ENCODE measurements at regions not wholly inside any gene's neighbourhood (a gene's known extent, or its start where the extent isn't known, plus 50 kb on each side); places are given as distances from the start of the nearest gene placed in this dataset.
"Not testable (repeated sequence)": the region's sequence is repeated elsewhere in the genome, so short reads cannot be mapped to it uniquely, and the experiment has no call there.

GRCh38 chr2:43142921-43143438 is 83.4 kb downstream of the ZFP36L2 start:
- ChIA-PET POLR2A (no interaction called here), CTCF (no interaction called here)
- Histone ChIP-seq H3K27me3 (ENCODE audit: control insufficient read depth, insufficient read depth, low read length) (no peaks in the 10 kb centered on the region), H3K9me3 (ENCODE audit: control insufficient read depth, insufficient read depth, low read length) (peaks cover 3% of the 10 kb centered on the region; the same call in 1 of the 2 replicates), H3K4me3 (ENCODE audit: low read depth, low read length) (no peak overlapping the region), H3K27ac (ENCODE audit: low read depth, low read length) (no peak overlapping the region)
- TF ChIP-seq, protein P1, sequence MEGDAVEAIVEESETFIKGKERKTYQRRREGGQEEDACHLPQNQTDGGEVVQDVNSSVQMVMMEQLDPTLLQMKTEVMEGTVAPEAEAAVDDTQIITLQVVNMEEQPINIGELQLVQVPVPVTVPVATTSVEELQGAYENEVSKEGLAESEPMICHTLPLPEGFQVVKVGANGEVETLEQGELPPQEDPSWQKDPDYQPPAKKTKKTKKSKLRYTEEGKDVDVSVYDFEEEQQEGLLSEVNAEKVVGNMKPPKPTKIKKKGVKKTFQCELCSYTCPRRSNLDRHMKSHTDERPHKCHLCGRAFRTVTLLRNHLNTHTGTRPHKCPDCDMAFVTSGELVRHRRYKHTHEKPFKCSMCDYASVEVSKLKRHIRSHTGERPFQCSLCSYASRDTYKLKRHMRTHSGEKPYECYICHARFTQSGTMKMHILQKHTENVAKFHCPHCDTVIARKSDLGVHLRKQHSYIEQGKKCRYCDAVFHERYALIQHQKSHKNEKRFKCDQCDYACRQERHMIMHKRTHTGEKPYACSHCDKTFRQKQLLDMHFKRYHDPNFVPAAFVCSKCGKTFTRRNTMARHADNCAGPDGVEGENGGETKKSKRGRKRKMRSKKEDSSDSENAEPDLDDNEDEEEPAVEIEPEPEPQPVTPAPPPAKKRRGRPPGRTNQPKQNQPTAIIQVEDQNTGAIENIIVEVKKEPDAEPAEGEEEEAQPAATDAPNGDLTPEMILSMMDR (IDR thresholded peaks at IDR 0.05; ENCODE audit: low read depth, low read length) = no peak
- DNase-seq (ENCODE audit: low read depth, low spot score) = no peak

DNA sequence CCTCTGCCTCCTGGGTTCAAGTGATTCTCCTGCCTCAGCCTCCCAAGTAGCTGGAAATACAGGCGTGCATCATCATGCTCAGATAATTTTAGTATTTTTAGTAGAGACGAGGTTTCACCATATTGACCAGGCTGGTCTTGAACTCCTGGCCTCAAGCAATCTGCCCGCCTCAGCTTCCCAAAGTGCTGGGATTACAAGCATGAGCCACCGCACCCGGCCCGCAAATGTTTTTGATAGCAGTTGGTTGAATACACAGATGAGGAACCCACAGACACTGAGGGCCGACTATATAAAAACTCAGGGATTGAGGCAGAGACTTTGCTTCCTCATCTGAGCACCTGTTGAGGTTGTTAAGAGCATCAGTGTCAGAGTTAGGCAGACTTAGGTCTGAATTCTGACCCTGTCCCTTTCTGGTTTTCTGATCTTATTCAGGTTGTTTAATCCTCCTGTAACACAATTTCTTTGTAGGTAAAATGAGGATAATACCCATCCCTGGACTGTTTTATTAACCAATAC is 84.7 kb downstream of the ZFP36L2 start:
- DNase-seq (ENCODE audit: low read depth, low spot score); H3K4me3 ChIP-seq (ENCODE audit: low read depth, low read length); H3K9me3 ChIP-seq (ENCODE audit: control insufficient read depth, insufficient read depth, low read length); H3K27me3 ChIP-seq (ENCODE audit: control insufficient read depth, insufficient read depth, low read length); CTCF ChIA-PET; H3K27ac ChIP-seq (ENCODE audit: low read depth, low read length); POLR2A ChIA-PET: not testable (repeated sequence)

GRCh38 chr2:43139996-43140621 is 86.3 kb downstream of the ZFP36L2 start:
- Histone ChIP-seq H3K4me3 (ENCODE audit: low read depth, low read length) (no peak overlapping the region), H3K27me3 (ENCODE audit: control insufficient read depth, insufficient read depth, low read length) (no peaks in the 10 kb centered on the region), H3K9me3 (ENCODE audit: control insufficient read depth, insufficient read depth, low read length) (peaks cover 3% of the 10 kb centered on the region; the same call in 1 of the 2 replicates), H3K27ac (ENCODE audit: low read depth, low read length) (no peak overlapping the region)
- DNase-seq (ENCODE audit: low read depth, low spot score) = no peak
- TF ChIP-seq, protein P1 (IDR thresholded peaks at IDR 0.05; ENCODE audit: low read depth, low read length) = no peak
- ChIA-PET CTCF (interaction anchor here (0.9 to 1.3 kb wide), 2 partner anchors 13 to 35 kb away, joined by 3 read pairs; no protein-coding TSS in a partner anchor), POLR2A (interaction anchor here (1.3 to 1.5 kb wide), 2 partner anchors 81 to 86 kb away, joined by 4 to 8 read pairs; partner anchors contain the start of gene ZFP36L2)

DNA sequence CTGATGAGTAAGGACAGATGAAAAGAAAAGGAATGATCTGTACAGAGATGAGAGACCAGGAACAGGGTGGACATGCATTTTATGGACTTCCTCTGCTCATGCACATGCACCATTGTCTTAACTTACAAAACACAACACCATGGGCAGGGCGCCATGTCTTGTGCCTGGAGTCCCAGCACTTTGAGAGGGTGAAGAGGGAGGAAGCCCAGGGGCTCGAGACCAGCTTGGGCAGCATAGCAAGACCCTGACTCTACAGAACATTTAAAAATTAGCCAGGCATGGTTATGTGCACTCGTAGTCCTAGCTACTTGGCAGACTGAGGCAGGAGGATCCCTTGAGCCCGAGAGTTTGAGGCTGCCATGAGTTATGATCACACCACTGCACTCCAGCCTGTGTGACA is 86.9 kb downstream of the ZFP36L2 start:
- TF ChIP-seq, protein P1 (IDR thresholded peaks at IDR 0.05; ENCODE audit: low read depth, low read length) = no peak
- ChIA-PET CTCF (interaction anchor here (1.3 kb wide), 1 partner anchor 34 kb away, joined by 3 read pairs; no protein-coding TSS in a partner anchor), POLR2A (interaction anchor here (1.5 kb wide), 1 partner anchor 82 kb away, joined by 4 read pairs; no protein-coding TSS in a partner anchor)
- no peaks in the 10 kb centered on the region for H3K27me3 ChIP-seq (ENCODE audit: control insufficient read depth, insufficient read depth, low read length)
- no peak overlapping the region for H3K27ac ChIP-seq (ENCODE audit: low read depth, low read length)
- H3K4me3 ChIP-seq (ENCODE audit: low read depth, low read length) = no peak overlapping the region
- DNase-seq (ENCODE audit: low read depth, low spot score) = no peak
- H3K9me3 ChIP-seq (ENCODE audit: control insufficient read depth, insufficient read depth, low read length) = peaks cover 3% of the 10 kb centered on the region; the same call in 1 of the 2 replicates

GRCh38 chr2:43138441-43138840 is 88.0 kb downstream of the ZFP36L2 start:
- Histone ChIP-seq H3K9me3 (ENCODE audit: control insufficient read depth, insufficient read depth, low read length) (peaks cover 3% of the 10 kb centered on the region; the same call in 1 of the 2 replicates), H3K4me3 (ENCODE audit: low read depth, low read length) (no peak overlapping the region), H3K27ac (ENCODE audit: low read depth, low read length) (no peak overlapping the region), H3K27me3 (ENCODE audit: control insufficient read depth, insufficient read depth, low read length) (no peaks in the 10 kb centered on the region)
- no peak for DNase-seq (ENCODE audit: low read depth, low spot score)
- ChIA-PET POLR2A (interaction anchor here (1.5 kb wide), 1 partner anchor 83 kb away, joined by 4 read pairs; no protein-coding TSS in a partner anchor), CTCF (no interaction called here)
- TF ChIP-seq, protein P1 (IDR thresholded peaks at IDR 0.05; ENCODE audit: low read depth, low read length) = no peak

All from AG04450 (cell line).